Neural cell (in vitro differentiated cells): ENCODE measurements at regions not wholly inside any gene's neighbourhood (a gene's known extent, or its start where the extent isn't known, plus 50 kb on each side); places are given as distances from the start of the nearest gene placed in this dataset.

Experiments
- CTCF ChIP-seq: fragments of 450-650 bp; IDR thresholded peaks from 2 replicates; pipeline ENCODE4 v1.5.1; 2014; ENCODE audit warnings: antibody characterized with exemption, mild to moderate bottlenecking, moderate library complexity; ENCODE audit not compliant: poor library complexity, severe bottlenecking
- EP300 ChIP-seq: fragments of 450-650 bp; conservative IDR thresholded peaks from 2 replicates; pipeline ENCODE4 v1.6.1; 2014; ENCODE audit warnings: antibody characterized with exemption, mild to moderate bottlenecking, moderate library complexity; ENCODE audit not compliant: poor library complexity, severe bottlenecking
- EZH2 ChIP-seq: fragments of 200-600, 300-800 bp; shearing (Covaris generic), sonication (generic); IDR thresholded peaks from 2 replicates; pipeline ENCODE4 v1.6.1; 2014; ENCODE audit warnings: antibody characterized with exemption, low read length, borderline replicate concordance, mild to moderate bottlenecking; ENCODE audit not compliant: insufficient read depth, poor library complexity, severe bottlenecking
- MXI1 ChIP-seq: fragments of 450-650 bp; conservative IDR thresholded peaks from 2 replicates; pipeline ENCODE4 v1.6.1; 2014; ENCODE audit warnings: antibody characterized with exemption, mild to moderate bottlenecking; ENCODE audit not compliant: poor library complexity, severe bottlenecking
- POLR2AphosphoS5 ChIP-seq: IDR thresholded peaks from 2 replicates; pipeline ENCODE4 v1.6.1; 2012
- RAD21 ChIP-seq: fragments of 450-650 bp; conservative IDR thresholded peaks from 2 replicates; pipeline ENCODE4 v1.6.1; 2014; ENCODE audit warnings: antibody characterized with exemption, mild to moderate bottlenecking, moderate library complexity
- SMC3 ChIP-seq: fragments of 450-650 bp; conservative IDR thresholded peaks from 2 replicates; pipeline ENCODE4 v1.6.1; 2014; ENCODE audit warnings: antibody characterized with exemption, mild to moderate bottlenecking, moderate library complexity; ENCODE audit not compliant: poor library complexity
- TAF1 ChIP-seq: IDR thresholded peaks from 2 replicates; pipeline ENCODE4 v1.6.1; 2012; ENCODE audit warnings: low read depth

- TF ChIP-seq CTCF (no peak), EP300 (no peak), POLR2AphosphoS5 (no peak), SMC3 (no peak), RAD21 (no peak), MXI1 (no peak), TAF1 (no peak), EZH2 (no peak)
Observed at GRCh38 chr22:47923011-47923427, 1160.6 kb downstream of the TBC1D22A start.
